GM12872 (cell line): ENCODE measurements at regions not wholly inside any gene's neighbourhood (a gene's known extent, or its start where the extent isn't known, plus 50 kb on each side); places are given as distances from the start of the nearest gene placed in this dataset.

Experiments used
- CTCF ChIP-seq: IDR thresholded peaks from 3 replicates; pipeline ENCODE4 v1.5.1; 2011; ENCODE audit warnings: low read depth, mild to moderate bottlenecking, low read length, moderate library complexity; ENCODE audit not compliant: insufficient read depth

GRCh38 chr12:13503094-13503835 is 306.7 kb downstream of the EMP1 start:
- no peak for TF ChIP-seq CTCF

GRCh38 chr12:13499008-13499407 is 302.5 kb downstream of the EMP1 start:
- no peak for TF ChIP-seq CTCF

GRCh38 chr12:13496111-13496510 is 299.6 kb downstream of the EMP1 start:
- no peak for TF ChIP-seq CTCF

GRCh38 chr12:13489246-13489645 is 292.7 kb downstream of the EMP1 start:
- TF ChIP-seq CTCF: no peak

GRCh38 chr12:13487326-13487725 is 290.8 kb downstream of the EMP1 start:
- no peak for TF ChIP-seq CTCF

- TF ChIP-seq CTCF: no peak
These were observed 290.3 kb downstream of the EMP1 start for GRCh38 chr12:13486794-13487193.

GRCh38 chr12:13478650-13479181 is 282.2 kb downstream of the EMP1 start:
- no peak for TF ChIP-seq CTCF
